ENCODE measurements at regions not wholly inside any gene's neighbourhood (a gene's known extent, or its start where the extent isn't known, plus 50 kb on each side); places are given as distances from the start of the nearest gene placed in this dataset.

- peaks cover 37% of the 10 kb centered on the region for H3K9me3 Mint-ChIP-seq
- no peaks in the 10 kb centered on the region for H3K36me3 Mint-ChIP-seq (ENCODE audit: low read depth)
- no peak overlapping the region for H3K27ac Mint-ChIP-seq
- no peaks in the 10 kb centered on the region for H3K4me1 Mint-ChIP-seq (ENCODE audit: low read depth)
- H3K4me3 Mint-ChIP-seq = no peak overlapping the region
- intact Hi-C loops (cut with micrococcal nuclease) = no loop called here
- no peaks in the 10 kb centered on the region for H3K27me3 Mint-ChIP-seq
Observed at GRCh38 chr21:16965424-16965823, 547.4 kb upstream of the CXADR start.

DNA sequence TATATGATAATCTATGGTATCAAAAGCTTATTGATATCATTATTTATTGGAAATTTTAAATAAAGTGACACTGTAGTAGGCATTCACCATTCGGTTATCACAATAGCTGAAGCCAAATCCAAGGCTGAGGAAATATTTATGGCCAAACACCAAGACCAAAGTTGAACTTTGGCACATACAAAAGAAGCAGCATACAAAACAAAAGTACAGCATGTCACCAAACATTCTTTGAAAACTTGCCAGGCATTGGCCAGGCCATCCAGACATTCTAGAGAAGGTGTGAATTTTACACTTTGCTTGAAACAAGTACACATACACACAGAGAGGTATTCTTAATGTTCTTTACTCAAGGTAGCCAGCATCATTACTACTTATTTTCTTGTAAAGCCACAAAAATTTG lies 544.4 kb upstream of the CXADR start:
- H3K4me1 Mint-ChIP-seq (ENCODE audit: low read depth) = no peaks in the 10 kb centered on the region
- H3K27me3 Mint-ChIP-seq = no peaks in the 10 kb centered on the region
- intact Hi-C loops (cut with micrococcal nuclease) = no loop called here
- no peaks in the 10 kb centered on the region for H3K36me3 Mint-ChIP-seq (ENCODE audit: low read depth)
- H3K27ac Mint-ChIP-seq = no peak overlapping the region
- peaks cover 42% of the 10 kb centered on the region for H3K9me3 Mint-ChIP-seq
- no peak overlapping the region for H3K4me3 Mint-ChIP-seq

DNA sequence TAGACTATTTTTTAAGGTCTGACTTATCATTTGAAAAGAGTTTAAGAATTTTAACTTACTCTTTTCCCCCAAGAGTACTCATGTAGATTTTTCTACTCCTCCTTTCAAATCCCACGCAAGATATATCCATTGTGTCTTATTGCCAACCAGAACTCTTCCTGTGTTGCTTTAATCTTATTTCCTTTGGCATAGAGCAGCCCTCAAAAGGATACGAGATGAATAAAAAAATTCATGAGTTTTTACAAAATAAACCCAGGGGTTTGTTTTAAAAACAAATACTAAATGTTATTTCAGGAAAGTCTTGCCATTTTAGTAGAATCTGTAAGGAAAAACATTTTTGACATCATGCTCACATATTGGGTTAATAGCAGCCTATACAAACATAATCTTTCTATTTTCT lies 543.2 kb upstream of the CXADR start:
- Mint-ChIP-seq H3K27ac (no peak overlapping the region), H3K9me3 (peaks cover 34% of the 10 kb centered on the region), H3K4me3 (no peak overlapping the region), H3K4me1 (ENCODE audit: low read depth) (no peaks in the 10 kb centered on the region), H3K36me3 (ENCODE audit: low read depth) (no peaks in the 10 kb centered on the region), H3K27me3 (no peaks in the 10 kb centered on the region)
- intact Hi-C loops (cut with micrococcal nuclease) = no loop called here

GRCh38 chr21:16974060-16974459 lies 538.8 kb upstream of the CXADR start:
- Mint-ChIP-seq H3K27ac (no peak overlapping the region), H3K4me3 (no peak overlapping the region), H3K9me3 (peaks cover 16% of the 10 kb centered on the region), H3K36me3 (ENCODE audit: low read depth) (no peaks in the 10 kb centered on the region), H3K4me1 (ENCODE audit: low read depth) (no peaks in the 10 kb centered on the region), H3K27me3 (no peaks in the 10 kb centered on the region)
- intact Hi-C loops (cut with micrococcal nuclease) = no loop called here

- Mint-ChIP-seq H3K9me3 (peaks cover 17% of the 10 kb centered on the region), H3K27me3 (no peaks in the 10 kb centered on the region), H3K4me3 (no peak overlapping the region), H3K4me1 (ENCODE audit: low read depth) (no peaks in the 10 kb centered on the region), H3K27ac (no peak overlapping the region), H3K36me3 (ENCODE audit: low read depth) (no peaks in the 10 kb centered on the region)
- intact Hi-C loops (cut with micrococcal nuclease) = no loop called here
Observed at GRCh38 chr21:16976193-16976592, 536.6 kb upstream of the CXADR start.

DNA sequence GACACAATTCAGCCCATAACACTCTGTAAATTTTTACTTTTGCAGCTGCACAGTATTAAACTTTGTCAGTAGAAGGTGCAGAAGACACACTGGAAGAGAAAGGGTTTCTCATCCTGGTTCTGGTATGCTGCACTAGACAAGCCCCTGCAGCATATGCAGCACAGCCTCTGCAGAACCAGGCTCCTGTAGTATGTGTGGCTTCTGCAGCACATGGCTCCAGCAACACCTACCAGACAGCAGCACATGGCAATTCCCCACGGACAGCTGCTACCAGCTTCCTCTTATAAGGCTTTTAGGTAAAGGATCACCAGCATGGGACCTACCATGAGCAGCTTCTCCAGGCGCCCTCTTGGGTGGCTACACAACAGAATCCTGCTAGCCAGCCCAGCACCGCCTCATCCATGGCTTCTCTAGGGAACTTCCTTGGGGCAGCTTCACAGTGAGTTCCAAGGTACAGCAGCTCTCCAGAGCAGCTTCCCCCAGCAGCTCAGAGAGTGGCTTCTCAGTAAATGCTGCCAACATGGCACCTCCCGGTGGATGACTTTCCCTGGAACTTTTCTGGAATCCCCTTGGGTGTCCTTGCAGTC lies 534.4 kb upstream of the CXADR start:
- H3K4me1 Mint-ChIP-seq (ENCODE audit: low read depth) = no peaks in the 10 kb centered on the region
- peaks cover 17% of the 10 kb centered on the region for H3K9me3 Mint-ChIP-seq
- no peaks in the 10 kb centered on the region for H3K36me3 Mint-ChIP-seq (ENCODE audit: low read depth)
- no peak overlapping the region for H3K4me3 Mint-ChIP-seq
- no peak overlapping the region for H3K27ac Mint-ChIP-seq
- H3K27me3 Mint-ChIP-seq = no peaks in the 10 kb centered on the region
- intact Hi-C loops (cut with micrococcal nuclease) = no loop called here

GRCh38 chr21:16979574-16979973 lies 533.3 kb upstream of the CXADR start:
- no peak overlapping the region for H3K27ac Mint-ChIP-seq
- intact Hi-C loops (cut with micrococcal nuclease) = no loop called here
- H3K4me1 Mint-ChIP-seq (ENCODE audit: low read depth) = no peaks in the 10 kb centered on the region
- H3K9me3 Mint-ChIP-seq = peaks cover 17% of the 10 kb centered on the region
- no peaks in the 10 kb centered on the region for H3K27me3 Mint-ChIP-seq
- H3K36me3 Mint-ChIP-seq (ENCODE audit: low read depth) = no peaks in the 10 kb centered on the region
- H3K4me3 Mint-ChIP-seq = no peak overlapping the region

- no peaks in the 10 kb centered on the region for H3K36me3 Mint-ChIP-seq (ENCODE audit: low read depth)
- intact Hi-C loops (cut with micrococcal nuclease) = no loop called here
Observed at GRCh38 chr21:16983420-16983819, 529.4 kb upstream of the CXADR start.

DNA sequence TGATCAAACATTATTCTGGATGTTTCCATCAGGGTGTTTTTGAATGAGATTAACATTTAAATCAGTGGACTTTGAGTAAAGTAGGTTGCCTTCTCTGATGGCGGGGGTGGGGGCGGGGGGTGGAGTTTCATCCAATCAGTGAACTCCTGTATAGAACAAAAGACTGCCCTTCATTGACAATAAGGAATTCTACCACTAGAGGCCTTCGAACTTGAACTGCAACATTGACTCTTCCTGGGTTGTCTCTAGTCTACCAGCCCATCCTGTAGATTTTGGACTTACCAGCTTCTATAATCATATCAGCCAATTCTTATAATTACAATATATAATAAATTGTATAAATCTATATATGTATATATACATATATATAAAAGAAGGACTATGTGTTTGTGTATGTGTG lies 520.4 kb upstream of the CXADR start:
- no peaks in the 10 kb centered on the region for H3K36me3 Mint-ChIP-seq (ENCODE audit: low read depth)
- H3K4me3 Mint-ChIP-seq = no peak overlapping the region
- no peak overlapping the region for H3K27ac Mint-ChIP-seq
- intact Hi-C loops (cut with micrococcal nuclease) = no loop called here
- peaks cover 50% of the 10 kb centered on the region for H3K9me3 Mint-ChIP-seq
- H3K27me3 Mint-ChIP-seq = no peaks in the 10 kb centered on the region
- no peaks in the 10 kb centered on the region for H3K4me1 Mint-ChIP-seq (ENCODE audit: low read depth)

More at GRCh38 chr21:16983420-16983819, 529.4 kb upstream of the CXADR start:
- no peak overlapping the region for H3K4me3 Mint-ChIP-seq
- H3K4me1 Mint-ChIP-seq (ENCODE audit: low read depth) = no peaks in the 10 kb centered on the region
- no peak overlapping the region for H3K27ac Mint-ChIP-seq
- no peaks in the 10 kb centered on the region for H3K27me3 Mint-ChIP-seq
- H3K9me3 Mint-ChIP-seq = peaks cover 39% of the 10 kb centered on the region

DNA sequence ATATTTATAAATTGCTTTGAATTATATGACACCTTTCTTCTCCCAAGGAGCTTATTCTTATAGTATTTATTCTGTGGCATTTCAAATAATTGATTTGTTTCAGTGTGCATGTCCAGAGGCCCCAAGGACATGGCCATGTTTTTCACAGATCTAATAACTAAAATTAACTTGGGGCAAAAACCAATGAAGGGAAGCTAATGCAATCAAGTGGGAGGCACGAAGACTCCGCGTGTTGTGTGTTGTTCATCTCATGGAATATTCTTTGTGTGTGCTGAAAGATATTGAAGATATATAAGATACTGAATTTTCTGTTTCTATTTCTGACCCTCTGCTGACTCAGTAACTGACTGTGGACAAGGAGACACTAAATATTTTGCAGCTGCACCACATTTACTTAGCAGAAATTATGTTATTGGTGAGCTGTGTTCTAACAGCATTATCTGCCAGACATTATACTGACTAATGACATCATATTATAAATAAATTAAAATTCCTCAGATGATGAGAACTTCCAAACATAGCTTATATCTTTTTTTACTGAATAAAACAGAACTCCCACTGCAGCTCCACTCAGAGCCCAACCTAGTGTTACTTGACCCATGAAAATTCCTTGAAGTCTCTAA lies 519.3 kb upstream of the CXADR start:
- no peaks in the 10 kb centered on the region for H3K27me3 Mint-ChIP-seq
- H3K27ac Mint-ChIP-seq = no peak overlapping the region
- no peaks in the 10 kb centered on the region for H3K4me1 Mint-ChIP-seq (ENCODE audit: low read depth)
- intact Hi-C loops (cut with micrococcal nuclease) = no loop called here
- H3K9me3 Mint-ChIP-seq = peaks cover 39% of the 10 kb centered on the region
- no peak overlapping the region for H3K4me3 Mint-ChIP-seq
- H3K36me3 Mint-ChIP-seq (ENCODE audit: low read depth) = no peaks in the 10 kb centered on the region

- Mint-ChIP-seq H3K4me3 (no peak overlapping the region), H3K27me3 (no peaks in the 10 kb centered on the region), H3K9me3 (peaks cover 16% of the 10 kb centered on the region), H3K27ac (no peak overlapping the region), H3K36me3 (ENCODE audit: low read depth) (no peaks in the 10 kb centered on the region), H3K4me1 (ENCODE audit: low read depth) (no peaks in the 10 kb centered on the region)
- intact Hi-C loops (cut with micrococcal nuclease) = no loop called here
Observed at GRCh38 chr21:17002594-17003257, 510.1 kb upstream of the CXADR start.

GRCh38 chr21:17003258-17003615 lies 509.6 kb upstream of the CXADR start:
- Mint-ChIP-seq H3K4me1 (ENCODE audit: low read depth) (no peaks in the 10 kb centered on the region), H3K4me3 (no peak overlapping the region), H3K9me3 (peaks cover 18% of the 10 kb centered on the region), H3K27ac (no peak overlapping the region), H3K36me3 (ENCODE audit: low read depth) (no peaks in the 10 kb centered on the region), H3K27me3 (no peaks in the 10 kb centered on the region)
- intact Hi-C loops (cut with micrococcal nuclease) = no loop called here

DNA sequence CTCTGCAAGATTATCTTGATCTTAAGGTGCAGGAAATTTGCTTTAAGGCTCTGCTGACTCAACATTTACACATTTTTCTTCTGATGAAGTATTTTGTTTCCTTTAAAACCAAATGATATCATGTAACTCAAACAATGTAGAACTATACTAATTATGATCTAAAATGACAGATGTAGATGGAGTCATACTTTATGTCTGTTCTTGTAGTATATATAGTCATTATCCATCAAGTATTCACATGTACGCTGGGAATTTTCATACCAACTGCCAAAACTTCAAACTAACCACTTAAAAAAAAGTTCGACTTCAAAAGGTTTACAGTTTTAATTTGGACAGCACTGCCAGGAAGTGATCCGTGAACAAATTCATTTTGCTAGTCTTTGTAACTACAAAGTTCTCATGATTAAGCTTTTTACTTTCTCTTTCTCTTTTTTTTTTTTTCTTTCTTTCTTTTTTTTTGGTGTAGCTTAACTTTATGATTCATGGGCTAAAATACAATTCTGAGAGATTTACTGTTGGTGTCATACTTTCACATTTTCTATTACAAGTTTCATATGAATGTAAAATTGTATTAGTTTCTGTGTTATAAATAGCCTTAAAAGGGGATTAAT lies 509.0 kb upstream of the CXADR start:
- intact Hi-C loops (cut with micrococcal nuclease) = no loop called here
- Mint-ChIP-seq H3K4me1 (ENCODE audit: low read depth) (no peaks in the 10 kb centered on the region), H3K36me3 (ENCODE audit: low read depth) (no peaks in the 10 kb centered on the region), H3K4me3 (no peak overlapping the region), H3K9me3 (peaks cover 17% of the 10 kb centered on the region), H3K27me3 (no peaks in the 10 kb centered on the region), H3K27ac (no peak overlapping the region)

DNA sequence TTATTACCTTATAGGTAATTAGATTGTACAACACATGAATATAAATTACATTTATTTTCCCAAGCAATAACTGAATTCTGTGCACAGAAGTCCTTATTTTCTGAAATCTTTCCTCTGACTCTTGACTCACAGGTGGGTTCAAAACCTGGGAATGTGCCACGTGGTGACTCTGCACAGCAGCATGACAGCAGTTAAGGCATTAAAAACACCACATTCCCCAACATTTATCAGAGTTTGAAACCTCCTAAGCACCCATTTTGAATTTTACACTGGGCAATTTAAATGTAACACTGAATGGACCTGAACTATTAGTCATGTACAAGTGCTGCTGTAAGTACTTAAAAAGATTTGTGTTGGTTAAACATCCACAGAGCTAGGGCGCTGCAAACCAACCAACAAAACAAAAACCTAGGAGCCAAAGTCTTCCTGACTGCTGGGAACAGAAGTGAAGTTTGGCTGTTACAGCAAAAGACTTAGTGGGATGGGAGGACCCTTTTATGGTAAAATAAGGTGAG lies 480.6 kb upstream of the CXADR start:
- intact Hi-C loops (cut with micrococcal nuclease) = no loop called here
- no peaks in the 10 kb centered on the region for H3K36me3 Mint-ChIP-seq (ENCODE audit: low read depth)
- H3K9me3 Mint-ChIP-seq = peaks cover 53% of the 10 kb centered on the region
- no peaks in the 10 kb centered on the region for H3K27me3 Mint-ChIP-seq
- no peaks in the 10 kb centered on the region for H3K4me1 Mint-ChIP-seq (ENCODE audit: low read depth)
- no peak overlapping the region for H3K4me3 Mint-ChIP-seq
- no peak overlapping the region for H3K27ac Mint-ChIP-seq

Data from dendritic cell treated with granulocyte-macrophage colony-stimulating factor and Interleukin-4, amounts not matched to agents 40 ng/mL and 50 ng/mL, for 4 days (primary cell).